OCI-LY1 (cell line): ENCODE measurements at regions not wholly inside any gene's neighbourhood (a gene's known extent, or its start where the extent isn't known, plus 50 kb on each side); places are given as distances from the start of the nearest gene placed in this dataset.

Source experiments
- H2AFZ ChIP-seq: fragments of 200-600 bp; sonication (generic), shearing (Covaris generic); 2 replicates; pipeline ENCODE4 v1.6.0; 2014; ENCODE audit warnings: antibody characterized with exemption, mild to moderate bottlenecking, low read length
- H3F3A ChIP-seq: fragments of 200-600 bp; sonication (generic), shearing (Covaris generic); 2 replicates; pipeline ENCODE4 v1.6.0; 2014; ENCODE audit warnings: mild to moderate bottlenecking, antibody characterized with exemption, low read length, moderate library complexity; ENCODE audit not compliant: insufficient read depth
- H3K27ac ChIP-seq: fragments of 200-600 bp; sonication (generic); 2 replicates; pipeline ENCODE4 v1.5.1; 2014; ENCODE audit warnings: low read length, mixed run types, mild to moderate bottlenecking, low read depth; ENCODE audit not compliant: poor library complexity, severe bottlenecking
- H3K27me3 ChIP-seq: fragments of 200-600 bp; sonication (generic); 2 replicates; pipeline ENCODE4 v1.6.0; 2014; ENCODE audit warnings: antibody characterized with exemption, mild to moderate bottlenecking, low read length, moderate library complexity; ENCODE audit not compliant: insufficient read depth
- H3K36me3 ChIP-seq: fragments of 200-600 bp; sonication (generic); 2 replicates; pipeline ENCODE4 v1.6.1; 2014; ENCODE audit warnings: mild to moderate bottlenecking, antibody characterized with exemption, low read length, moderate library complexity, mixed read lengths; ENCODE audit not compliant: insufficient read depth
- H3K4me1 ChIP-seq: fragments of 200-600 bp; sonication (generic); 2 replicates; pipeline ENCODE4 v1.5.1; 2014; ENCODE audit warnings: mild to moderate bottlenecking, low read length, moderate library complexity; ENCODE audit not compliant: insufficient read depth, severe bottlenecking
- H3K4me2 ChIP-seq: fragments of 200-600 bp; sonication (generic), shearing (Covaris generic); 2 replicates; pipeline ENCODE4 v1.6.1; 2014; ENCODE audit warnings: low read length
- H3K4me3 ChIP-seq: fragments of 200-600 bp; sonication (generic); 2 replicates; pipeline ENCODE4 v1.5.1; 2014; ENCODE audit warnings: low read length, low read depth, mild to moderate bottlenecking, mixed read lengths; ENCODE audit not compliant: poor library complexity, severe bottlenecking
- H3K79me2 ChIP-seq: fragments of 200-600 bp; shearing (Covaris generic); 2 replicates; pipeline ENCODE4 v1.6.1; 2016; ENCODE audit warnings: mixed run types, low read length, mixed read lengths; ENCODE audit not compliant: insufficient read depth
- H3K9ac ChIP-seq: fragments of 200-600 bp; sonication (generic), shearing (Covaris generic); 2 replicates; pipeline ENCODE4 v1.6.1; 2014; ENCODE audit warnings: mild to moderate bottlenecking, low read length, mixed read lengths
- H3K9me2 ChIP-seq: fragments of 200-600 bp; sonication (generic), shearing (Covaris generic); 2 replicates; pipeline ENCODE4 v1.6.1; 2014; ENCODE audit warnings: low read depth, mild to moderate bottlenecking, low read length, mixed read lengths
- H3K9me3 ChIP-seq: fragments of 200-600 bp; shearing (Covaris generic); 2 replicates; pipeline ENCODE4 v1.6.1; 2014; ENCODE audit warnings: low read length, mixed read lengths
- H4K20me1 ChIP-seq: fragments of 200-600 bp; sonication (generic), shearing (Covaris generic); 2 replicates; pipeline ENCODE4 v1.6.0; 2016; ENCODE audit warnings: mild to moderate bottlenecking, low read length; ENCODE audit not compliant: insufficient read depth
- EZH2 ChIP-seq: fragments of 200-600 bp; sonication (generic), shearing (Covaris generic); IDR thresholded peaks from 2 replicates; pipeline ENCODE4 v1.8.0; 2017; ENCODE audit warnings: borderline replicate concordance, mixed run types, mild to moderate bottlenecking, antibody characterized with exemption, low read length, moderate library complexity, mixed read lengths
- TF ChIP-seq, protein P1 (sequence below): fragments of 200-600 bp; sonication (generic), shearing (Covaris generic); IDR thresholded peaks from 2 replicates; pipeline ENCODE4 v1.5.1; 2017; ENCODE audit warnings: mild to moderate bottlenecking, antibody characterized with exemption, low read length, moderate library complexity, mixed read lengths

DNA sequence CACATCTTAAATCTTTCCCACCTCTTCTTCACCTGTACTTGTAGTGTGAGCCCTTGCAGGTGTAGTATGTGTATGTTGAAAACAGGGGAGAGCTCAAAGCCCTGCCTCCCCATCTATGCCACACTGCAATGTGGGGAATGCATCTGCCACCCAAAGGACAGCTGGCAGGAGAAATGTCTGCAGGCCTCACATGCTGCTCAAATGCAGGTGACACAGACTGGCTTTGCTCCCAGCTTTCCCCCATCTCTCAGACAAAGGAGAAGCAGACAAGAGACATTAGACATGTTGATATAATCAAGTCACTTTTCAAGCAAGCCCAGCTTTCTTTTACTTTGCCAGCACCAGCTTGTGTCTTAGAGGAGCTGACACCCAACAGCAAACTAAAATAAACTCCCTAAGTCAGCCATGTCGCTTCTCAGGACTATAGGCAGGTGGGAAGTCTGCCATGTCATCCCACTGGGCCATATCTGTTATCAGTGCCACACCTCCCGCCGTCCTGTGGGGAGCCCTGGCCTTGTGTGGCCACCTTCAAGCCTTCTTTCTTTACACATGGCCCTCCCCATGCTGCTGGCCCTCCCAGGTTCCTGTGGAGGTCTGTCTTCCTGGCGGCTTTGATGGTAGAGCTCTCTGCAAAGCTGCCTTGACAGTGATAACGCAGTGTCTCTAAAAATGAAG, 102.1 kb downstream of the CXCL12 start:
- Histone ChIP-seq H3K4me1 (no peaks in the 10 kb centered on the region), H3K4me3 (no peak overlapping the region), H3K36me3 (no peaks in the 10 kb centered on the region), H3F3A (no peaks in the 10 kb centered on the region), H3K4me2 (no peak overlapping the region), H3K9me3 (no peaks in the 10 kb centered on the region), H4K20me1 (no peaks in the 10 kb centered on the region), H3K79me2 (no peaks in the 10 kb centered on the region), H2AFZ (no peak overlapping the region), H3K9me2 (no peaks in the 10 kb centered on the region), H3K9ac (no peak overlapping the region), H3K27me3 (no peaks in the 10 kb centered on the region), H3K27ac (no peak overlapping the region)
- TF ChIP-seq, protein P1, sequence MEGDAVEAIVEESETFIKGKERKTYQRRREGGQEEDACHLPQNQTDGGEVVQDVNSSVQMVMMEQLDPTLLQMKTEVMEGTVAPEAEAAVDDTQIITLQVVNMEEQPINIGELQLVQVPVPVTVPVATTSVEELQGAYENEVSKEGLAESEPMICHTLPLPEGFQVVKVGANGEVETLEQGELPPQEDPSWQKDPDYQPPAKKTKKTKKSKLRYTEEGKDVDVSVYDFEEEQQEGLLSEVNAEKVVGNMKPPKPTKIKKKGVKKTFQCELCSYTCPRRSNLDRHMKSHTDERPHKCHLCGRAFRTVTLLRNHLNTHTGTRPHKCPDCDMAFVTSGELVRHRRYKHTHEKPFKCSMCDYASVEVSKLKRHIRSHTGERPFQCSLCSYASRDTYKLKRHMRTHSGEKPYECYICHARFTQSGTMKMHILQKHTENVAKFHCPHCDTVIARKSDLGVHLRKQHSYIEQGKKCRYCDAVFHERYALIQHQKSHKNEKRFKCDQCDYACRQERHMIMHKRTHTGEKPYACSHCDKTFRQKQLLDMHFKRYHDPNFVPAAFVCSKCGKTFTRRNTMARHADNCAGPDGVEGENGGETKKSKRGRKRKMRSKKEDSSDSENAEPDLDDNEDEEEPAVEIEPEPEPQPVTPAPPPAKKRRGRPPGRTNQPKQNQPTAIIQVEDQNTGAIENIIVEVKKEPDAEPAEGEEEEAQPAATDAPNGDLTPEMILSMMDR, result no peak
- no peak for TF ChIP-seq EZH2

GRCh38 chr10:44281662-44282061, 103.2 kb downstream of the CXCL12 start:
- H3K27ac ChIP-seq, result no peak overlapping the region
- no peak overlapping the region for H3K4me2 ChIP-seq
- no peak for TF ChIP-seq EZH2
- TF ChIP-seq, protein P1, result no peak
- H3K9me3 ChIP-seq, result no peaks in the 10 kb centered on the region
- no peaks in the 10 kb centered on the region for H3K9me2 ChIP-seq
- H4K20me1 ChIP-seq, result no peaks in the 10 kb centered on the region
- H3K36me3 ChIP-seq, result no peaks in the 10 kb centered on the region
- no peaks in the 10 kb centered on the region for H3F3A ChIP-seq
- no peak overlapping the region for H3K9ac ChIP-seq
- H2AFZ ChIP-seq, result no peak overlapping the region
- no peaks in the 10 kb centered on the region for H3K4me1 ChIP-seq
- no peak overlapping the region for H3K4me3 ChIP-seq
- no peaks in the 10 kb centered on the region for H3K79me2 ChIP-seq
- no peaks in the 10 kb centered on the region for H3K27me3 ChIP-seq

- TF ChIP-seq, protein P1, result no peak
- no peak for TF ChIP-seq EZH2
- no peaks in the 10 kb centered on the region for H4K20me1 ChIP-seq
Measured at GRCh38 chr10:44281089-44281613, 103.7 kb downstream of the CXCL12 start.

More at GRCh38 chr10:44281089-44281613, 103.7 kb downstream of the CXCL12 start:
- no peak overlapping the region for H3K9ac ChIP-seq
- H3K4me2 ChIP-seq, result no peak overlapping the region
- no peaks in the 10 kb centered on the region for H3K4me1 ChIP-seq
- H3K27ac ChIP-seq, result no peak overlapping the region
- H3K36me3 ChIP-seq, result no peaks in the 10 kb centered on the region
- no peaks in the 10 kb centered on the region for H3K27me3 ChIP-seq
- H3K9me2 ChIP-seq, result no peaks in the 10 kb centered on the region
- H3K4me3 ChIP-seq, result no peak overlapping the region
- no peaks in the 10 kb centered on the region for H3K9me3 ChIP-seq
- H3F3A ChIP-seq, result no peaks in the 10 kb centered on the region
- no peaks in the 10 kb centered on the region for H3K79me2 ChIP-seq
- H2AFZ ChIP-seq, result no peak overlapping the region
